Tibial nerve (tissue), 3 donors: ENCODE measurements at regions not wholly inside any gene's neighbourhood (a gene's known extent, or its start where the extent isn't known, plus 50 kb on each side); places are given as distances from the start of the nearest gene placed in this dataset.

Experiments used
- CTCF ChIP-seq, 5 experiments: fragments of 200-600 bp in 3 of 5; fragments of 450-650 bp in 2 of 5; sonication (generic) in 3 of 5; IDR thresholded peaks; one replicate each; pipeline ENCODE4 v1.5.1; 2016 to 2019; ENCODE audit warnings: antibody characterized with exemption in 5 of 5, mild to moderate bottlenecking in 3 of 5, moderate library complexity in 2 of 5
- POLR2A ChIP-seq, 2 donors: fragments of 450-650 bp; IDR thresholded peaks; one replicate each; pipeline ENCODE4 v1.6.1; 2017; ENCODE audit warnings: antibody characterized with exemption in 2 of 2, mild to moderate bottlenecking in 2 of 2, moderate library complexity in 2 of 2

- no peak for TF ChIP-seq POLR2A (IDR thresholded peaks at IDR 0.05)
- no peak for TF ChIP-seq CTCF (IDR thresholded peaks at IDR 0.05)
Observed at GRCh38 chr6:15017803-15018202, 228.1 kb upstream of the JARID2 start.
